ENCODE measurements at regions not wholly inside any gene's neighbourhood (a gene's known extent, or its start where the extent isn't known, plus 50 kb on each side); places are given as distances from the start of the nearest gene placed in this dataset.

- H3K27ac ChIP-seq: no peak overlapping the region
- no peak for TF ChIP-seq CTCF (conservative IDR thresholded peaks at IDR 0.05)
- TF ChIP-seq ZFX (IDR thresholded peaks at IDR 0.05): no peak
Measured at GRCh38 chr6:18861204-18861603, 474.1 kb downstream of the RNF144B start.

GRCh38 chr6:18883268-18883667, 496.1 kb downstream of the RNF144B start:
- no peak for TF ChIP-seq ZFX (IDR thresholded peaks at IDR 0.05)
- no peak for TF ChIP-seq CTCF (conservative IDR thresholded peaks at IDR 0.05)
- H3K27ac ChIP-seq: no peak overlapping the region

- H3K27ac ChIP-seq: no peak overlapping the region
- TF ChIP-seq ZFX (IDR thresholded peaks at IDR 0.05) (no peak), CTCF (conservative IDR thresholded peaks at IDR 0.05) (no peak)
Measured at GRCh38 chr6:18883851-18884250, 496.7 kb downstream of the RNF144B start.

- H3K27ac ChIP-seq: no peak overlapping the region
- TF ChIP-seq CTCF (conservative IDR thresholded peaks at IDR 0.05) (no peak), ZFX (IDR thresholded peaks at IDR 0.05) (no peak)
Measured at GRCh38 chr6:18893540-18894269, 506.6 kb downstream of the RNF144B start.

- no peak overlapping the region for H3K27ac ChIP-seq
- TF ChIP-seq ZFX (IDR thresholded peaks at IDR 0.05) (no peak), CTCF (conservative IDR thresholded peaks at IDR 0.05) (no peak)
Measured at GRCh38 chr6:18897350-18897749, 510.2 kb downstream of the RNF144B start.

- no peak for TF ChIP-seq CTCF (conservative IDR thresholded peaks at IDR 0.05)
- no peak for TF ChIP-seq ZFX (IDR thresholded peaks at IDR 0.05)
Measured at GRCh38 chr6:18904681-18905080, 517.5 kb downstream of the RNF144B start.

GRCh38 chr6:18920701-18921100, 533.6 kb downstream of the RNF144B start:
- no peak overlapping the region for H3K27ac ChIP-seq
- TF ChIP-seq ZFX (IDR thresholded peaks at IDR 0.05) (no peak), CTCF (conservative IDR thresholded peaks at IDR 0.05) (no peak)

More at GRCh38 chr6:18904681-18905080, 517.5 kb downstream of the RNF144B start:
- no peak overlapping the region for H3K27ac ChIP-seq
